Nephron progenitor cell (in vitro differentiated cells): ENCODE measurements at regions not wholly inside any gene's neighbourhood (a gene's known extent, or its start where the extent isn't known, plus 50 kb on each side); places are given as distances from the start of the nearest gene placed in this dataset.

Source experiments
- DNase-seq: peaks from one replicate; pipeline ENCODE4 v3.0.0; 2021
- H3K27ac Mint-ChIP-seq: 2 replicates; pipeline ENCODE4 v1.8.0; 2021; ENCODE audit warnings: mild to moderate bottlenecking, moderate library complexity, mixed read lengths
- H3K27me3 Mint-ChIP-seq: 2 replicates; pipeline ENCODE4 v1.8.0; 2021; ENCODE audit warnings: mild to moderate bottlenecking, low read depth, mixed read lengths; ENCODE audit not compliant: poor library complexity
- H3K36me3 Mint-ChIP-seq: 2 replicates; pipeline ENCODE4 v1.8.0; 2021; ENCODE audit warnings: low read depth, mixed read lengths
- H3K4me1 Mint-ChIP-seq: 2 replicates; pipeline ENCODE4 v1.8.0; 2021; ENCODE audit warnings: mixed read lengths
- H3K4me3 Mint-ChIP-seq: 2 replicates; pipeline ENCODE4 v1.8.0; 2021; ENCODE audit warnings: mild to moderate bottlenecking, moderate library complexity, mixed read lengths
- H3K9me3 Mint-ChIP-seq: 2 replicates; pipeline ENCODE4 v1.8.0; 2021; ENCODE audit warnings: mild to moderate bottlenecking, moderate library complexity, mixed read lengths
- TF ChIP-seq, protein P1 (sequence below): fragments of 200-600 bp; sonication (generic); IDR thresholded peaks from 2 replicates; pipeline ENCODE4 v1.5.0; 2021; ENCODE audit warnings: antibody characterized with exemption

DNA sequence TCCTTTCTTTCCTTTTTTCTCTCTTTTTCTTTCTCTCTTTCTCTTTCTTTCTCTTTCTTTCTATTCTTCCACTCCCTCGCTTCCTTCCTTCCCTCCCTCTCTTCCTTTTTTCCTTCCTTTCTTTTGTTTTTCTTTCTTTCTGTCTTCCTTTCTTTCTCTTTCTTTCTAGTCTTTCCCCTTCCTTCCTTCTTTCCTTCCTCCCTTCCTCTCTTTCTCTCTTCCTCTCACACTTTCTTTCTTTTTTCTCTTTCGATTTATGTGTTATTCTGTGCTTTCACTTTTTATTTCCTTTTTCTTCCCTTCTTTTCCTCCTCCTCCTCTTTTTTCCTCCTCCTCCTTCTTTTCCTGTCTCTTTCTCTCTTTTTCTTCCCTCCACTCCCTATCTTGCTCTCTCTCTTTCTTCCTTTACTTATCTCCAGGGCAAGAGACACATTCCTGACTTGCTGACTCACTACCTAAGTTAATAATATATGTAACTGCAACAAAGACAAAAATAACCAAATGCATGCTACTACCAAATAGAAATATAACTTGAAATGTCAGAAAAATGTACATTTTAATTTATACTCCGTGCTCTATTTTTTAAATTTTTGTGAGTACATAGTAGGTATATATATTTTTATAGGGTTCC lies 445.5 kb downstream of the GABRG2 start:
- H3K36me3 Mint-ChIP-seq = no peaks in the 10 kb centered on the region
- no peak overlapping the region for H3K4me3 Mint-ChIP-seq
- H3K4me1 Mint-ChIP-seq = no peaks in the 10 kb centered on the region
- TF ChIP-seq, protein P1, sequence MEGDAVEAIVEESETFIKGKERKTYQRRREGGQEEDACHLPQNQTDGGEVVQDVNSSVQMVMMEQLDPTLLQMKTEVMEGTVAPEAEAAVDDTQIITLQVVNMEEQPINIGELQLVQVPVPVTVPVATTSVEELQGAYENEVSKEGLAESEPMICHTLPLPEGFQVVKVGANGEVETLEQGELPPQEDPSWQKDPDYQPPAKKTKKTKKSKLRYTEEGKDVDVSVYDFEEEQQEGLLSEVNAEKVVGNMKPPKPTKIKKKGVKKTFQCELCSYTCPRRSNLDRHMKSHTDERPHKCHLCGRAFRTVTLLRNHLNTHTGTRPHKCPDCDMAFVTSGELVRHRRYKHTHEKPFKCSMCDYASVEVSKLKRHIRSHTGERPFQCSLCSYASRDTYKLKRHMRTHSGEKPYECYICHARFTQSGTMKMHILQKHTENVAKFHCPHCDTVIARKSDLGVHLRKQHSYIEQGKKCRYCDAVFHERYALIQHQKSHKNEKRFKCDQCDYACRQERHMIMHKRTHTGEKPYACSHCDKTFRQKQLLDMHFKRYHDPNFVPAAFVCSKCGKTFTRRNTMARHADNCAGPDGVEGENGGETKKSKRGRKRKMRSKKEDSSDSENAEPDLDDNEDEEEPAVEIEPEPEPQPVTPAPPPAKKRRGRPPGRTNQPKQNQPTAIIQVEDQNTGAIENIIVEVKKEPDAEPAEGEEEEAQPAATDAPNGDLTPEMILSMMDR = no peak
- peaks cover 3% of the 10 kb centered on the region for H3K9me3 Mint-ChIP-seq
- H3K27ac Mint-ChIP-seq = no peak overlapping the region
- H3K27me3 Mint-ChIP-seq = peaks cover 5% of the 10 kb centered on the region
- no peak for DNase-seq

DNA sequence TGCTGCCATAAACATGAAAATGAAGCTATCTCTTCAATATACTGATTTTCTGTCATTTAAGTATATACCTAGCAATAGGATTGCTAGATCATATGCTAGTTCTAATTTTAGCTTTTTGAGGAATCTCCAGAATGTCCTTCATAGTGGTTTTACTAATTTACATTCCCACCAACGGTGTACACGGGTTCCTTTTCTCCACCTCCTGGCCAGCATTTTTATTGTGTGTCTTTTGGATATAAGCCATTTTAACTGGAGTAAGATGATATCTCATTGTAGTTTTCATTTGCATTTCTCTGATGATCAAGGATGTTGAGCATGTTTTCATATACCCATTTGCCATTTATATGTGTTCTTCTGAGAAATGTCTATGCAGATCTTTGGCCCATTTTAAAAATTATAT lies 446.5 kb downstream of the GABRG2 start:
- no peak overlapping the region for H3K4me3 Mint-ChIP-seq

DNA sequence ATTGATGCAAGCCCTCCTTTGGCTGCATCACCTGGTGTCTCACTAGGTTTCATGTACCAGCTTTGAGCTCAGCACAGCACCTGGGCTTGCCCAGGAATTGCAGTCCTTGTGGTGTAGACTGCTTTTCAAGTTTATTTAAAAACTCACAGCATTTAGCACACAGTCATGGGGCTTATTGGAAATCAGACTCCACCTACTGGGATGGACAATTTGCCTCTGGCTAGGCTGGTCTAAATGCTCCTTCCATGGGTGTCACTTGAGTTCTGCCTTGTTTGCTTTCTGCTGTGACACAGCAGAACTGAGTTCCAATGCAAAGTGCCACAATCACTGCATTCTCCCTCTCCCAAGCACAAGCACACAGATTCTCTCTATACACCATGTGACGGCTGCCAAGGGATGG lies 453.3 kb downstream of the GABRG2 start:
- no peak overlapping the region for H3K4me3 Mint-ChIP-seq
- H3K36me3 Mint-ChIP-seq = no peaks in the 10 kb centered on the region
- H3K9me3 Mint-ChIP-seq = peaks cover 12% of the 10 kb centered on the region
- TF ChIP-seq, protein P1 = no peak
- no peak for DNase-seq
- no peaks in the 10 kb centered on the region for H3K4me1 Mint-ChIP-seq
- H3K27me3 Mint-ChIP-seq = peaks cover 7% of the 10 kb centered on the region
- no peak overlapping the region for H3K27ac Mint-ChIP-seq

More for the DNA sequence above, 446.5 kb downstream of the GABRG2 start:
- no peaks in the 10 kb centered on the region for H3K36me3 Mint-ChIP-seq
- peaks cover 5% of the 10 kb centered on the region for H3K27me3 Mint-ChIP-seq
- TF ChIP-seq, protein P1 = no peak
- no peak for DNase-seq
- no peak overlapping the region for H3K27ac Mint-ChIP-seq
- no peaks in the 10 kb centered on the region for H3K4me1 Mint-ChIP-seq
- H3K9me3 Mint-ChIP-seq = peaks cover 3% of the 10 kb centered on the region

DNA sequence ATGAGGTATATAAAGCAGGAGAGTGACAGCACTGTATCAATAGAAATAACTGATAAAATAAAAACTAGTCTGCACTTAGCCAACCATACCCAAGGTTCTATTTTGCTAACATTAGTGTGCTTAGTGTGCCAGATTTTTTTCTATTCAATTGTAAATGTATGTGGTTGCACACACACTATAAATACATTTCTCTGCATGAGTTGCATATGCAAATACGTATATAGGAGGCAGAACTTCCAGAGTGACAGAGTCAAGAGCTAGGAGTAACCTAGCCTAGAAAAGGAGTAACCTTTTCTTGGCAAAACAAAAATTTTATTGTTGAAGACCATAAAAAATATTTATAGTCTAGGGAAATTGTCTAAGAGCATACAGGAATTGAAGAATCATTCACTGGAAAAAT lies 461.6 kb downstream of the GABRG2 start:
- Mint-ChIP-seq H3K27ac (no peak overlapping the region), H3K36me3 (no peaks in the 10 kb centered on the region), H3K4me3 (no peak overlapping the region), H3K27me3 (peaks cover 2% of the 10 kb centered on the region), H3K4me1 (no peaks in the 10 kb centered on the region), H3K9me3 (peaks cover 5% of the 10 kb centered on the region)
- DNase-seq = no peak
- TF ChIP-seq, protein P1 = no peak

DNA sequence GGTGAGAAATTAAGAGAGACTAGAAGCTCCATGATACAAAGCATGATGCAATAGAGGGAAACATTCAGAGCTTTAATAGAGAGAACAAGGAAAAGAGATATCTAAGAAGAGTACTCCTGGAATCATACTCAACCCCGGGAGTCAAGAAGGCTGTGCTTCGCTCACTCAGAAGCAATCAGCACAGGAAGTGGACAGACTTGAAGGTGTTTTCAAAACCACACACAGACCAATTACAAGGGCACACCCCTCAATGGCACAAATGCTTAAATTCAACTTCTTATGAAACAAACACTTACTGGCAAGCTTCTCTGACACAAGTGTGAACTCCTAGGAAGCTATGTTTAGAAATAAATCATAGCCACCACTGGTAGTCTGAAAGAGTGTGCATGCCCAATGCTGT lies 462.3 kb downstream of the GABRG2 start:
- H3K36me3 Mint-ChIP-seq = no peaks in the 10 kb centered on the region
- H3K27ac Mint-ChIP-seq = no peak overlapping the region
- no peaks in the 10 kb centered on the region for H3K4me1 Mint-ChIP-seq
- no peak overlapping the region for H3K4me3 Mint-ChIP-seq
- H3K9me3 Mint-ChIP-seq = peaks cover 5% of the 10 kb centered on the region
- TF ChIP-seq, protein P1 = no peak
- DNase-seq = no peak
- peaks cover 2% of the 10 kb centered on the region for H3K27me3 Mint-ChIP-seq

DNA sequence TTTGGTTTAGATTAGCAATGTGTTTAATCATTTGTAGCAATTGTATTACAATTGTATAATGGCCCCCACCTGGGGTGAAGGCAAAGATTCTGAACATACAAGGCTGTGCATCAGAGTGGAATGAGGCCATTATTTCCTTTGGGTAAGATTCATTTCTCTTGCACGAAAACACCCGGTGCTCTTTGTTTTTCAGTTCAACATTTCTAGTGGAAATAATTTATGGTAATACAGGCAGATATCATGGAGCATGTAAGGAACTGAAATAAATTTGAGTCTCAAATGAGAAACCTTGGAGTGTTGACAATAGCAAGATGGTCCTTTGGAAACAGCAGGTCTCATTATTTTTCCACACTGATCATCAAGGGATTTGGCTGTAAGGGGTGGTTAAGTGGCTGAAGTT lies 475.9 kb downstream of the GABRG2 start:
- TF ChIP-seq, protein P1 = no peak
- Mint-ChIP-seq H3K27ac (no peak overlapping the region), H3K4me3 (no peak overlapping the region), H3K36me3 (no peaks in the 10 kb centered on the region), H3K4me1 (no peaks in the 10 kb centered on the region), H3K27me3 (no peaks in the 10 kb centered on the region), H3K9me3 (no peaks in the 10 kb centered on the region)
- DNase-seq = no peak
